Adrenal gland (tissue), 5 donors: ENCODE measurements at regions not wholly inside any gene's neighbourhood (a gene's known extent, or its start where the extent isn't known, plus 50 kb on each side); places are given as distances from the start of the nearest gene placed in this dataset.
"Not testable (repeated sequence)": the region's sequence is repeated elsewhere in the genome, so short reads cannot be mapped to it uniquely, and the experiment has no call there.

Experiments
- POLR2A ChIP-seq, 2 donors: fragments of 450-650 bp; IDR thresholded peaks; one replicate each; pipeline ENCODE4 v1.6.1; 2017; ENCODE audit warnings: antibody characterized with exemption in 2 of 2, mild to moderate bottlenecking in 2 of 2, moderate library complexity in 1 of 2
- TF ChIP-seq, protein P1 (sequence below), 6 experiments: fragments of 450-650 bp in 4 of 6; fragments of 200-600 bp in 2 of 6; sonication (generic) in 1 of 6; IDR thresholded peaks; 1 replicate in 5 of 6; 2 replicates in 1 of 6; pipeline versions ENCODE4 v1.5.1 to v1.8.0; 2016 to 2021; ENCODE audit warnings: antibody characterized with exemption in 6 of 6, mild to moderate bottlenecking in 2 of 6, moderate library complexity in 1 of 6
- donor health status: DM: no; HTN: no; CAD: no.

DNA sequence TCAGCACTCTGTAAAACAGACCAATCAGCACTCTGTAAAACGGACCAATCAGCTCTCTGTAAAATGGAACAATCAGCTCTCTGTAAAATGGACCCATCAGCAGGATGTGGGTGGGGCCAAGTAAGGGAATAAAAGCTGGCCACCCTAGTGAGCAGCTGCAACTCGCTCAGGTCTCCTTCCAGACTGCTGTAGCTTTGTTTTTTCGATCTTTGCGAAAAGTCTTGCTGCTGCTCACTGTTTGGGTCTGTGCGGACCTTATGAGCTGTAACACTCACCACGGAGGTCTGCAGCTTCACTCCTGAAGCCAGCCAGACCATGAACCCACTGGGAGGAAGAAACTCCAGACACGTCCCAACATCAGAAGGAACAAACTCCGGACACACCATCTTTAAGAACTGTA lies 414.9 kb upstream of the DIPK2B start:
- TF ChIP-seq, protein P1, sequence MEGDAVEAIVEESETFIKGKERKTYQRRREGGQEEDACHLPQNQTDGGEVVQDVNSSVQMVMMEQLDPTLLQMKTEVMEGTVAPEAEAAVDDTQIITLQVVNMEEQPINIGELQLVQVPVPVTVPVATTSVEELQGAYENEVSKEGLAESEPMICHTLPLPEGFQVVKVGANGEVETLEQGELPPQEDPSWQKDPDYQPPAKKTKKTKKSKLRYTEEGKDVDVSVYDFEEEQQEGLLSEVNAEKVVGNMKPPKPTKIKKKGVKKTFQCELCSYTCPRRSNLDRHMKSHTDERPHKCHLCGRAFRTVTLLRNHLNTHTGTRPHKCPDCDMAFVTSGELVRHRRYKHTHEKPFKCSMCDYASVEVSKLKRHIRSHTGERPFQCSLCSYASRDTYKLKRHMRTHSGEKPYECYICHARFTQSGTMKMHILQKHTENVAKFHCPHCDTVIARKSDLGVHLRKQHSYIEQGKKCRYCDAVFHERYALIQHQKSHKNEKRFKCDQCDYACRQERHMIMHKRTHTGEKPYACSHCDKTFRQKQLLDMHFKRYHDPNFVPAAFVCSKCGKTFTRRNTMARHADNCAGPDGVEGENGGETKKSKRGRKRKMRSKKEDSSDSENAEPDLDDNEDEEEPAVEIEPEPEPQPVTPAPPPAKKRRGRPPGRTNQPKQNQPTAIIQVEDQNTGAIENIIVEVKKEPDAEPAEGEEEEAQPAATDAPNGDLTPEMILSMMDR (IDR thresholded peaks at IDR 0.05), result not testable (repeated sequence)
- TF ChIP-seq POLR2A (IDR thresholded peaks at IDR 0.05), result not testable (repeated sequence)
